Forelimb muscle (tissue), 1 donor: ENCODE measurements at regions not wholly inside any gene's neighbourhood (a gene's known extent, or its start where the extent isn't known, plus 50 kb on each side); places are given as distances from the start of the nearest gene placed in this dataset.

ENCODE experiments used
- DNase-seq: peaks from one replicate; pipeline ENCODE4 v3.0.0-alpha.2; 2013; ENCODE audit warnings: low read depth

- no peak for DNase-seq
Measured at GRCh38 chr1:193626695-193627094, 440.3 kb upstream of the B3GALT2 start.

- no peak for DNase-seq
Measured at GRCh38 chr1:193625255-193625654, 438.8 kb upstream of the B3GALT2 start.

- DNase-seq = no peak
Measured at GRCh38 chr1:193619911-193620310, 433.5 kb upstream of the B3GALT2 start.

- no peak for DNase-seq
Measured at GRCh38 chr1:193614817-193615216, 428.4 kb upstream of the B3GALT2 start.

- DNase-seq = no peak
Measured at GRCh38 chr1:193614275-193614674, 427.9 kb upstream of the B3GALT2 start.

DNA sequence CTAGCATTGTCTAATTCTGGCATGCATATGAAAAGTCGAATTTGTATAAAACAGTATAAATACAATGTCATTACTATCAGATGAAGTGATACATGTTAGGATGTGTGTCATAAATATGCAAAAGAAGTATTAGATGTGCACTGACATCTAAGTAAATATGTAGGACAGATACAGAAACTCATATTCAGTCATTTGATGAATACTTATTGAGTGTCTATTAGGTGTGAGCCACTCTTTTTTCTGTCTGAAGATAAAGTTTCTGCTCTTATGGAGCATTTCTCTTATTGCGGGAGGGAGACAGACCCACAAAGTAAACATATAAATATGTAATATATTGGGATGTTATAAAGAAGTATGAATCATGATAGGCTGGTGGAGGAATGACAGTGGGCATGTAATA lies 426.6 kb upstream of the B3GALT2 start:
- no peak for DNase-seq

DNA sequence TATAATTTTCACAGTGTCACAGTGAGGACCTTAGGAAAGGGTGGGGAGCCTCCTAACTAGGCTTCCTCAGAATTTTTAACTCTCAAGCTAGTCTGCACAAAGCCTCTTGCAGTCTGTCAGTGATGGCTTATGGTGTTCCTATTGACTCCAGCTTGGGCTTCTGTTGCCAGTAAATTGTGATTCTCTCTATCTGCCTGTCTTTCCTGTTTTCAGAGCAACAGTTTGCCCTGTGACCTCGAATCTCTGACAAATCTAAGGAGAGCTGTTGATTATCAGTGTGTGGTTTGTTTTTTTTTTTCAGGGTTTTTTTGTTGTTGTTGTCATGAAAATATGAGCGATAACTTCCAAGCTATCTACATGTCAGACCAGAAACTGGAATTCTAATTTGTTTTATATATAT lies 423.2 kb upstream of the B3GALT2 start:
- DNase-seq = no peak

DNA sequence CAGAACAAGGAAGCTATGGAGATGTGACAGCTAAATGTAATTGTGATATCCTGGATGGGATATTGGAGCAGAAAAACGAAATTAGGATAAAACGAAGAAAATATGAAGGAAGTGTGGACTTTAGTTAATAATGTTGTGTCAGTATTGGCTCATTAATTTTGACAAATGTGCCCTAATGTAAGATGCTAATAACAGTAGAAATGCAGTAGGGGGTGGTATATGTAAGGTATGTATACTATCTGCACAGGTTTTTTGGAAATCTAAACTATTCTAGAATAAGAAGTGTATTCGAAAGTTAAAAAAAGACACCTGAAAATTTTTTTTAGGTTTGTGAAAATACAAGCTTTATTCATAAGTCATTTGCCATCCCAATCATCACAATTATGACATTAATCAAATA lies 421.4 kb upstream of the B3GALT2 start:
- DNase-seq = no peak

DNA sequence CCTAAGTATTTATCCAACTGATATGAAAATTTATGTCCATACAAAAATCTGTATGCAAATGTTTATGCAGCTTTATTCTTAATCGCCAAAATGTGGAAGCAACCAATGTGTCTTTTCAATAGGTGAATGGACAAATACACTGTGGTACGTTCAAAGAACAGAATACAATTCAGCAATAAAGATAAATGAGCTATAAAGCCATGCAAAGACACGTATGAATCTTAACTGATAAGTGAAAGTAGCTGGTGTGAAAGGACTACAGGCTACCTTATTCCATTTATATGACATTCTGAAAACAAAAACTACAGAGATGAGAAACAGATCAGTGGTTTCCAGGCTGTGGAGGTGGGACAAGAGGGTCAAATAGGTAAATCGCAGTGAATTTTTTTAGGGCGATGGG lies 419.6 kb upstream of the B3GALT2 start:
- no peak for DNase-seq

GRCh38 chr1:193602705-193603104 lies 416.3 kb upstream of the B3GALT2 start:
- no peak for DNase-seq

- DNase-seq = no peak
Measured at GRCh38 chr1:193593147-193593885, 406.9 kb upstream of the B3GALT2 start.

DNA sequence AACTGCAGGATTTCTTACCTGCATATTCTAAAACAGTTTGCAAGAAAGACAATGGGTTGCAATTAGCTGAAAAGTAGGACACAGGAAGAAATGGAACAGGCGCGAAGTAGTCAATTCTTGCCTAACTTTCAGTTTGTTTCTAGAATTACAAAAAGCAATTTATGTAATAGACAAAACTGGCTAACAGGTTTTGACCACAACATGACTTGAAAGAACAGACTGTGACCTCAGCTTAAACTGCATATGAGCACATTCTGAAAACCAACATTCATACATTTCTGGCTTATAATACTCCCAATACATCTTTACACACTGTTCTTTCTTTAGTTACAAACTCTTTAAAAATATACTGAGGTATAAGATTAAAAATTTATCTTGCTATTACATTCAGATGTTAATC lies 405.9 kb upstream of the B3GALT2 start:
- DNase-seq = no peak

- no peak for DNase-seq
Measured at GRCh38 chr1:193590102-193590501, 403.7 kb upstream of the B3GALT2 start.

- DNase-seq = peak; percentile 35
Measured at GRCh38 chr1:193589597-193590040, 403.2 kb upstream of the B3GALT2 start.

- no peak for DNase-seq
Measured at GRCh38 chr1:193588311-193589082, 402.1 kb upstream of the B3GALT2 start.

GRCh38 chr1:193584731-193585239 lies 398.4 kb upstream of the B3GALT2 start:
- no peak for DNase-seq

DNA sequence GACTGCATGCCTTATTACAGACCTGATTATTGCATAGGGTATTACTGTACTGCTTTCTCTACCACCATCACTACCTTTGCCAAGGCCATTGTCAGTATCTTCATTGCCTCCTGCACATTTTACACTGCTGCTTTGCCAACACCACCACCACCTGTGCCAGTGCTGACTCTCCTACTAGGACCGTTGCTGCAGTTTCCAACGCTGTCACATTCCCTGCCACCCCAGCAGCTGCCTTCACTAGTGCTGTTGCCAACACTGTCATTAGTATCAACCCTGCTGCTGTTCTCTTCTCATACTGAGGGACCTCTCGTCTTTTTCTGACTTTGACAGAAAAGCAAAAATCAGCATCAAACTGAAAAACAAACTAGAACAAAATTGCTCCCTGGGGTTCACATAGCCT lies 394.9 kb upstream of the B3GALT2 start:
- no peak for DNase-seq

GRCh38 chr1:193580419-193580818 lies 394.0 kb upstream of the B3GALT2 start:
- no peak for DNase-seq

DNA sequence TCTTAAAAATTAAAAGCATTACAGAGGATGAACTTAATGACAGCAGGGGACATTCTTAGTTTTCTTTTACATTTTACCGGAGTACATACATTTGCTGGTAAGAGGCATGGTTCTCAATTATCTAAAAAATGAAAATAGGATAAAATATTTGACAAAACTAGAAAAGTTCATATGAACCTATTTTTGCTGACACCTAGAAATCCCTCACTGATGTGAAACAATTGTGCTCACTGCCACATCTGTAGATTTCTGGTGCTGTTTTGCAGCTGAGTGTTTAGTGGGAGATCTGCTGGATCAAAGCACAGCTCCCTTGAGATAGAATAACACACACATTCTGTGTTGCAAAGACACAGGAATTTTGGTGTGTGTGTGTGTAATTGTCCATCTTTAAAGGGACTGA lies 392.9 kb upstream of the B3GALT2 start:
- no peak for DNase-seq

- no peak for DNase-seq
Measured at GRCh38 chr1:193574913-193575312, 388.5 kb upstream of the B3GALT2 start.

GRCh38 chr1:193569983-193570269 lies 383.5 kb upstream of the B3GALT2 start:
- no peak for DNase-seq

DNA sequence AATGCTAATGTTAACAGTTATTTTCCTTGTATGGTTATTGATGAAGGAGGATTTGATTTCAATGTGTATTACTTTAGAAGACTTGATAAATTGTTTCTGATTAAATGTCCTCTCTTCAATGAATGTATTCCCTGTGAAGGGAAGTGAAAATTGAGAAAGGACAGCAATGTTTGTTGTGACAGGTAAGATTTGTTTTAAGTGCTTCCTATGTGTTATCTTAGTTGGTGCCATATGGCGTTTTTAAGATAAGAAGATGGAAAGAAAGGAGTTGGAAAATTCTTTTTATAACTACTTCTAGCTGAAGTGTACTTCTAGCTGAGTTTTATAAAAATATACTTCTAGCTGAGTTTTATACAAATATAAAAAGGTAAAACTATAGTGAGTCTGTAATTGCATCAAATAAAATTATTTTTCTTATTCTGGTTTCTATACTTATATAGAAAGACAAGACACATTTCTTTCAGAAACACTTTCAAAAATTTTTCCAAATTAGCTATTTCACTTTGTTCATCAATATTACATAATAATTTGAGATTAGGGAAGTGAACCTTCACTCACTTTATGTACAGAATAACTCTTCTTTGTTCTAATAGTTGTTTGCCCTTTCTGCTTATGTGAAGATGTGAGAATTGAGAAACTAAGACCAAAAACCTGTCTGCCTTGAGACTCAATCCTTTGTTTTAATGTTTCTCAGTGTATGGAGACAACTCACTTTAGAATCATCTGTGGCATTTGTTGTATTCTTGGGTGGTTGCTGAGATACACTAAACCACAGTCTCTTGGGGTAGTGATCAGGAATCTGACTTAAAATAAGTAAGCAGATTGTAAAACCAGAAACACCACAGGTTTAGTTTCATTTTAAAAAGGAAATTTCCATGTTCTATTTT lies 382.9 kb upstream of the B3GALT2 start:
- no peak for DNase-seq
